GM18861 (cell line): ENCODE measurements at regions not wholly inside any gene's neighbourhood (a gene's known extent, or its start where the extent isn't known, plus 50 kb on each side); places are given as distances from the start of the nearest gene placed in this dataset.

Experiments used
- ATAC-seq: cut with Tn5 transposase; IDR thresholded peaks from one replicate; pipeline ENCODE4 v1.9.1; 2021; ENCODE audit not compliant: unreplicated experiment

- no peak for ATAC-seq
These were observed 454.5 kb downstream of the TMA16 start for GRCh38 chr4:163948920-163949455.

- no peak for ATAC-seq
These were observed 455.6 kb downstream of the TMA16 start for GRCh38 chr4:163949976-163950601.

GRCh38 chr4:163955288-163955687 is 460.8 kb downstream of the TMA16 start:
- ATAC-seq, result no peak

GRCh38 chr4:163958751-163959150 is 464.3 kb downstream of the TMA16 start:
- no peak for ATAC-seq

GRCh38 chr4:163959932-163960331 is 465.4 kb downstream of the TMA16 start:
- ATAC-seq, result no peak

- no peak for ATAC-seq
These were observed 472.1 kb downstream of the TMA16 start for GRCh38 chr4:163966612-163967011.

GRCh38 chr4:163967263-163967662 is 472.8 kb downstream of the TMA16 start:
- ATAC-seq, result no peak

GRCh38 chr4:163967710-163968109 is 473.2 kb downstream of the TMA16 start:
- no peak for ATAC-seq

- no peak for ATAC-seq
These were observed 474.8 kb downstream of the TMA16 start for GRCh38 chr4:163969291-163969690.

GRCh38 chr4:163976588-163976987 is 482.1 kb downstream of the TMA16 start:
- ATAC-seq, result no peak

- no peak for ATAC-seq
These were observed 493.9 kb downstream of the TMA16 start for GRCh38 chr4:163988391-163988790.

GRCh38 chr4:163988865-163989264 is 494.4 kb downstream of the TMA16 start:
- no peak for ATAC-seq

GRCh38 chr4:163991298-163991865 is 496.9 kb downstream of the TMA16 start:
- no peak for ATAC-seq

GRCh38 chr4:164009435-164009834 is 514.9 kb downstream of the TMA16 start:
- ATAC-seq, result no peak

- no peak for ATAC-seq
These were observed 517.3 kb downstream of the TMA16 start for GRCh38 chr4:164011791-164012190.

- ATAC-seq, result peak; percentile 73
These were observed 518.0 kb downstream of the TMA16 start for GRCh38 chr4:164012396-164013027.

GRCh38 chr4:164021947-164022346 is 527.5 kb downstream of the TMA16 start:
- ATAC-seq, result no peak

- ATAC-seq, result no peak
These were observed 528.7 kb downstream of the TMA16 start for GRCh38 chr4:164023214-164023613.

- ATAC-seq, result peak; percentile 63
These were observed 533.3 kb downstream of the TMA16 start for GRCh38 chr4:164027805-164028204.

- no peak for ATAC-seq
These were observed 545.0 kb downstream of the TMA16 start for GRCh38 chr4:164039482-164039881.

- no peak for ATAC-seq
These were observed 562.1 kb downstream of the TMA16 start for GRCh38 chr4:164056426-164057142.
